Inflammatory macrophage treated with lipopolysaccharide for 1 hour (primary cell): ENCODE measurements at regions not wholly inside any gene's neighbourhood (a gene's known extent, or its start where the extent isn't known, plus 50 kb on each side); places are given as distances from the start of the nearest gene placed in this dataset.

Source experiments
- DNase-seq, 2 donors: peaks; one replicate each; pipeline ENCODE4 v3.0.0-alpha.2; 2020 to 2022

DNA sequence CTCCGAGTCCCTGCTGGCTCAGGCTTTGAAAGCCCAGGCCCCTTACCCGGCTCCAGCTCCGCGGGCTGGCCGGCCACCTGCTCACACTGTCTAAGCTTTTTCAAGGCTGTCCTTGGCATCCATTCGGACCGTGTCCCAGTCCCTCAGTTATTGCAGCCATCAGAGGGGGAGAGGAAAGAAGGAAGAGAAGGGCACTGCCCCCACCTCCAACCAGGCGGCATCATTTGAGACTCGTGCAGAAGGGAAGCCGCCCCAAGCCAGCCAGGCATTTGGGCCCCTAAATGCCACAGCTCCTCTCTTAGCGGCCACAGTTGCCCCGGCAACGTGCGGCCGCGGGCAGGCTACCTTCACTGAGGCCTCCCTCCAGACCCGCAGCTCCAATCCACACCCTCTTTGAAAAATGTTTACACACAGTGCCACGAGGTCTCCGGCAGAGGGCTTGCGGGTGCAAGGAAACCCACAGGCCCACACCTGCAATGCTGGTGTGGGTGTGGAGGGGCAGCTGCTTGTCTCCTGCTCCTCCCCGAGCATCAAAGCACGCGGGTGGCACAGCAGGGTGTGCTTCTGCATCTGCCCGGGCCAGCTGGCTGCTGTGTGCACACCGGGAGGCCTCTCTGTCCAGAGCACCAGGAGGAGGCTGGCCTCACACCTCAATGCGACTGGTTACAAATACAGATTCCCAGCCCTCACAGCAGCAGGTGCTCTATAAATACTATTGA, 124.4 kb downstream of the CTTN start:
- DNase-seq = no peak

DNA sequence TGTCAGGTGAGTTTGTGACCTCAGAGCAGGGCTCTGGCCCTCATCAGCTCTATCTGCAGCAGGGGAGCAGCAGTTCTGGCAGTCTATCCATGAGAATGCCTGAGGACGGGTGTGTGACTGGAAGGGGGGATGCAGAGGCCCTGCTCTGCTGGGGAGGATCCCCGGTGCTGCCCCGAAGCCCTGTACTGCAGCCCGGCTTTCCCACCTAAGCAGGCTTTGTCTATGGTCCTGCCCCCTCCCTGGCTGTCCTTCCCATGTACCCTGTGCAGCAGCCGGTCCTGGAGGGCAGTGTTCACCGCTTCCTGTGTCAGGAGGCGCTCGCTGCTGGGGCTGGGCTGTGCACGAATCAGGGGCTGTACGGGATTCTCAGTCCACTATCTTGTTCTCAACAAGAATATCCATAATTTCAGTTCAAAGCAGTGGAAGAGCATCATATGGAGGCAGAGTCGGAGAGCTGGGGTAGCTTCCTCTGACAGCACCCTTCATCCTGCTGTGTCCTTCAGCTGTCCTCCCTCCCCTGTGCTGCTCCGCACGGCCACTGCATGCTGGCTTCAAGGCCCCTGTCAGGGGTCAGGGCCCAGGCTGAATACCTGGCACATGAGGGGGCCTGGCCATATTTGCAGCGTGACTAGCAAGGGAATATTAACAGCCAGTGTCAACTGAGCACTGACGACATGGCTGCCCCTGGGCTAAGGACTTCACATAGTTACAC, 125.2 kb downstream of the CTTN start:
- no peak for DNase-seq

DNA sequence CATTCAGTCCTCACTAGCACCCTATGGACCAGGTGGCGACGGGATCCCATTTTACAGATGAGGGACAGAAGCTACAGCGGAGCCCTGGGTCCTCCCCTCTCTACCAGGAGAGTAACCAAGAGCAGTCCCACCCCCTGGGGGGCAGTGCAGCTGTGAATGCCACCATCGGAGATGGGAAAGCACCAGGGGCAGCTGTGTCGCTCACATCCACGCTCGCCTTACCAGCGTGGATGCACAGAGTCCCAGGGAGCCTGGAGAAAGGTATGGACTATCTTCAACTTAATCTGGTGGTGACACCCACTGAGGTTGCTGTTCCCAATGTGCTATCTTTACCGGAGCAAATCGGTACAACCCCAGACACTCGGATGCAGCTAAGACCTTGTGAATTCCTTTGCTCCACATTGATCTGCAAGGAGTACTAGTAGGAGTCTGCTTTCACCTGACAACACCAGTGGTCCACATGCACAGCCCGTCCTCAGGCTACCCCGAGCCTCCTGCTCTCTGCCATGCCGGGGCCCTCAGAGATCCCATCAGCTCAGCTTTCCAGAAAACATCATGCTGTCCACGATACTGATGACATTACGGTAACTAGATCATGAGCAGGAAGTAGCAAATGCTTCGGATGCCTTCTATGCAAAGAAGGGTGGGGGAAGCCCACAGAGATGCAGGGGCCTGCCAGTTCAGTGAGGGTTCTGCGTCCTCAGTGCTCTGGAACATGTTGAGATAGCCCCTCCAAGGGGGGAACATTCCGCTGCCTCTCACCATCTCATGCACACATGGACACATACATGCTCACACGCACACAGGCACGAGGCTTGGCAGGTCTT, 126.0 kb downstream of the CTTN start:
- DNase-seq = no peak

DNA sequence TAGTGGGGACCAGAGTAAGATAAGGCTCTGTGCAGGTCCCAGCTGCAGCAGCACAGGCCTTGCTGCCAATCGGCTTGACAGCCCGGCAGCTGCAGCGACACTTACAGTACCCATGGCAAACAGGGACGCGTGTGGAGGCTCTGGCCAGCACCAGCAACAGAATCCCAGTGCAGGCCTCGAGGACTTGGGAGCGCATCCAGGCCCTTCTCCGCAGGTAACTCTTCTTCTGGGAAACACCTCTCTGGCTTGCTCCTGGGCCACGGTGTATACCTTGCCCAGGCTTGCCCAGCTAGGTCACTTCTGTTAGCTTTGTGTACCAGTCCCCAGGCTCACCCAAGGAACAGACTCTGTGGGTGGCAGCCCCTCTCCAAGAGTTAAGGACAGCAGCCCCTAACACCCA, 126.7 kb downstream of the CTTN start:
- DNase-seq = no peak

DNA sequence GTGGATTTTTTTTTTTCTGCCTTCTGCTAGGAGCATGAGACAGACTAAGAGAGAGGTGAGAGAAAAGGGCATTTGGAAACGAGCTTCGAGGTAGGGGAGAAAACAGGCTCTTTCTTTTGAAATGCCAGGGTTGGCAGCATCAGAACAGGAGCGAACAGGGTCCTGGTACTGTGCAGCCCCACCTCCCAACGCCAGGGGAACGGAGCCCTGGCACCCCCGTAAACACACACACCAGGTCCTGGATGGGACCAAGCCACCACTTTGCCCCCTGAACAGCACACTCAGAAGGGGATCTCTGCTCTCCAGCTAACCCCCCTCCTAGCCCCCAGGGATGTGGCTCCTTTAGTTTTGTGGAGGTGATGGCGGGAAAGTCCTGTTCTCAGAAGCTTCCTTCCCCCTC, 127.1 kb downstream of the CTTN start:
- no peak for DNase-seq

DNA sequence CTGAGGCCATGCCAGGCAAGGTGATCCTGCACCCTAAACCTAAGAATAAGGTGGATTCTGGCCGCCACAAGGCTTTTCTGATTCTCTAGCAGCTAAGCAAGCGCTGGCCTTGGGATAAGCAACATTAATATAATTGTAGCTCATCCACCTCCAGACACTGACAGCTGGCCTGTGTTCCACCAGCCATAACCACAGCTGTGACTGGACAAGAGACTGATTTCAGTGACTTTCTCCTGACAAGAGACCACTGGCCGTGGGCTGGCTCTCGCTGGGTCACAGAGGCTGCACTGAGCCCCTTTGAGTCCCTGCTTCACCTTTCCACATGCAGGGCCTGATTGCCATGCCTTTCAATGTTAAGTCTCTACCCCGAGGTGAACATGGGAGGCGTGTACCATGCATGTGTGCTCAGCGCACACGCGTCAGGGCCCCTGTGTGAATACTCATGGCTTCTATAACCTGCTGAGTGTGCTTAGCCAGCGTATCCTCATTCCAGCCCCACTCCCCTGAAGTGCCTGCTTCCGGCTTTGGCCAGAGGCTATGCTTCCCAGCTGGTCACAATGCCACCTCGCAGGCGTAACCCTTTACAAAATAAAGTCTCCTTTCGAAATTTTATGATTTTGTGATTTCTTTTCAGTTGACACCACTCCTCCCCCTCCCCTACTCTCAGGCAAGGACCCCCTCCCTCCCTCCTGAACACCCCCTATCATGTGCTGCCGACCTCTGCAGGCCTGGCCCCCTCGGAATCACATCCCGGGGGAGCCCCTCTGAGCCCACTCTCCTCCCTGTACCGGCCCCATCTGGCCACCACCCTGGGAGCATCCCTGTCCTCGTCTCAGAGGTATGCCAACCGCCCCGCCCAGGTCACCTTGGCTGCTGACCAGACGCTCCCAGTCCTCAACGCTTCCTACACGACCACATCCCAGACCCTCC, 128.1 kb downstream of the CTTN start:
- no peak for DNase-seq

DNA sequence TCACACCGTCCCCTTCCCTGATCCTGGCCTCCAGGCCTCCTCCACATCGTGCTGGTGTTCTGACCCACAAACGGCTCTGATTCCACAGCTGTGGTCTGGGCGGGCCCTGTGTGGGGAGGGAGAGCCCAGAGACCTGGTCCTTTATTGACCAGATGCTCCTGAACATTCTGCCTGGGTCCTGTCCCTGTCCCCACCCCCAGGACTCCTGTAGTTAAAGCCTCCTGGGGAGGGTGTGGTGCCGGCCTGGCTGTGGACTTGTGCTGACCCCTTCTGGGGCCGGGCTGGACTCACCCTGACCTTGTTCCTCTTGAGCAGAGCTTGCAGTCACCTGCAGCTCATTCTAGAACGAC, 128.7 kb downstream of the CTTN start:
- no peak for DNase-seq

DNA sequence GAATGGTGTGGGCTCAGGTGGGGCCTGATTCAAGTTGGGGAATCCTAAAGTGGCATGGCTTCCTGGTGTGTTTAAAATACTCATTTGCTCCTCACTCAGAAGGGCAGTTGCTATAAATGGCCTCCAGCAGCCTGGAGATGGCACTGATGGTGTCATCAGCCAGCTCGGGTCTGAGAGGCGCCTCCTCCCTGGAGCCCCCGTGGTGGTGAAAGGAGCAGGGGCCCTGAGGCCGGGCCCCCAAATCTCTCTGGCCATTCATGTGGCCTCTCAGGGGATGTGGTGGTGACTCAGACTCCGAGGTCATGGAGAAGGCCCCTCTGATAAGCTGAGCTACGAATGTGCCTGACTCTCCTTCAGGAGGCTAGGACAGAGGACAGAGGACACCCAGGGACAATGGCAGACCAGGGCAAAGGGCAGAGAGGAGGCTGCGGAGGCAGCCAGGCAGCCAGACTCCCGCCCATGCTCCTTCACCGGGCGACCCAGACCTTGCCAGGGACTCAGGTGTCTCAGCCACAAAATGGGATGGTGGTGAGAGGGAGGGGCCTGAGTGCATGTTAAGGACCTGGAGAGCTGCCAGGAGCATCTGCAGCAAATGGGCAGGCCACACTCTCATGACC, 129.2 kb downstream of the CTTN start:
- no peak for DNase-seq

DNA sequence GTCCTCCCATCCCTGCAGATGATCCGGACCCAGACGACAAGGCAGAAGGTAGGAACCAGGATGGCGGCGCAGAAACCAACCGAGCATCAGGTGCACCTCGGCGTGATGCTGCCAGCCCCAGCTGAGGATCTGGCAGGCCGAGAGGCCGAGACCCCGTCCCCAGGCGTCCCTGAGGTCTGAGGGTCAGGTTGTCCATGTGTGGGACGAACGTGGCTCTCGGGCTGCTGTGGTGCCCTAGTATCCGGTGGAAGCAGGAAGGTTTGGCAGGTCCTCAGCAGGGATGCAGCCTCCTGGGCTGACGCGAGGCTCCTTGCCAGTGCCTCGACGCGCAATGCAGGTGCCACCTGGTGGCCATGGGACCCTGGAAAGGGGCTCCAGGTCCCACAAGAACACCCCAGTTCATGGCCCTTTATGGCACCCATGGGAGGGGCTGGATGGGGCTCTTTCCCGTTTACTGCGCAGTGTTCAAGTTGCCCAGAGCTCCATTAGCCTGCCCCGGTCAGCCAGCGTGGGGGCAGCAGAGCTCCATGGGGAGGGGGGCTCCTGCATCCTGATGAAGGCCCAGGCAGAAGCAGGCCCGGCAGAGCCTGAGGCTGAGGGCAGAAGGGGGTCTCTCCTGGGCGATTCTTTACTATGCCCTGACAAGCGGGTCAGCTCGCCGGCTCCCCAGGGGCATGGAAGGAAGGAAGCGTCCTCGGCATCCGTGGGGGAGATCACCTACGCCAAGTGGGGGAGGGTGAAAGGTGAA, 129.9 kb downstream of the CTTN start:
- no peak for DNase-seq

DNA sequence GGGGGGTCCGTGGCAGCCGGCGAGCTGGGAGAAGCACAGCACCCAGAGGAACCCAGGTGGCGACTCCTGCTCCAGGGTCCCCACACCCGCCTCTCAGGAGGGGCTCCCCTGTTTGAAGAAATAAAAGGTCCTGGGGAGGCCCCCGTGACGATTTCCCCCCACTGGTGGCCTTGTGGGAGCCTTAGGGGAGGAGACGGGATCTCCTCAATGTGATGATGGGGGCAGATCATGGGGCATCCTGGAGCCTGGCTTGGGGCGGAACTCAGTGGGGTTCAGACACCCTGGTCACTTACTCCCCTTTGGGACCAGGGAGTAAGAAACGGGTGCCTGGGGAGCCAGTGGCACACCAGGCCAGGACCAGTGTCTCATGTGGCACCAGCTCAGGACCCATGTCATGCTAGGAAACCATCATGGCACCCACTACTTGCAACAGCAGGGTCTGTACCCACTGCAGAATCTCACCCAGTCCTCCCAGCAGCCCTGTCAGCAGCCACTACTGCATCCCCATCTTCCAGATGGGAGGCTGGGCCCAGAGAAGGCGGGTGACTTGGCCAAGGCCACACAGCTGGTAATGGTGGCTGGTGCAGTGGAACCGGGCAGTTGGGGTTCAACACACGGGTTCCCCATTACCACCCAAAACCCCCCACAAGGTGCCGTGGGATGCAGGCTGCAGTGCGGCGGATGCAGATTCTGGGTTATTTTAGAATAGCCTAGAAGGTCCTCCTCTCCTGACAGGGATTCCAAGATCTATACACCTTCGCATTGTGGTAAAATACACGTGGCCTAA, 130.7 kb downstream of the CTTN start:
- no peak for DNase-seq

DNA sequence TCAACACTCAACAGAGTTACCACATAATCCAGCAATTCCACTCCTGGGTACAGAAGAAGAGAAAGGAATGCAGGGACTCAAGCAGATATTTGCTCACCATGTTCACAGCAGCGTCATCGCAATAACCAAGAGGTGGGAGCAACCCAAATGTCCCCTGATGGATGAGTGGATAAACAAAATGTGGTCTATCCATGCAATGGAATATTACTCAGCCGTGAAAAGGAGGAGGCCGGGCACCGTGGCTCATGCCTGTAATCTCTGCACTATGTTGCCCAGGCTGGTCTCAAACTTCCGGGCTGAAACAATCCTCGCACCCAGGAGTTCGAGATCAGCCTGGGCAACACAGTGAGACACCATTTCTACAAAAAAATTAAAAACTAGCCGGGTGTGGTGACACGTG, 131.7 kb downstream of the CTTN start:
- no peak for DNase-seq

DNA sequence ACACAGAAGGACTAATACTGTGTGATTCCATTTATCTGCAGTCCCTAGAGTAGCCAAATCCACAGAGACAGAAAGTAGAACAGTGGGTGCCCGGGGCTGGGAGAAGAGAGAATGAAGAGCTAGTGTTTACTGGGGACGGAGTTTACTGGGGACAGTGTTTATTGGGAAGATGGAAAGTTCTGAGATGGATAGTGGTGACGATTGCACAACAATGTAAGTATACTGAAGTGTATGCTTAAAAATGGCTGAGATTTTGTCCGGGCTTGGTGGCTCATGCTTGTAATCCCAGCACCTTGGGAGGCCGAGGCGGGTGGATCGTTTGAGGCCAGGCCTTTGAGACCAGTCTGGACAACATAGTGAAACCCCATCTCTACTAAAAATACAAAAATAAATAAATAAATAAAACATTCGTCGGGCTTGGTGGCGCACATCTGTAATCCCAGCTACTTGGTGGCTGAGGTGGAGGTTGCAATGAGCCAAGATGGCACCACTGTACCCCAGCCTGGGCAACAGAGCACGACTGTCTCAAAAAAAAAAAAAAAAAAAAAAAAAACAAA, 132.4 kb downstream of the CTTN start:
- DNase-seq = no peak

DNA sequence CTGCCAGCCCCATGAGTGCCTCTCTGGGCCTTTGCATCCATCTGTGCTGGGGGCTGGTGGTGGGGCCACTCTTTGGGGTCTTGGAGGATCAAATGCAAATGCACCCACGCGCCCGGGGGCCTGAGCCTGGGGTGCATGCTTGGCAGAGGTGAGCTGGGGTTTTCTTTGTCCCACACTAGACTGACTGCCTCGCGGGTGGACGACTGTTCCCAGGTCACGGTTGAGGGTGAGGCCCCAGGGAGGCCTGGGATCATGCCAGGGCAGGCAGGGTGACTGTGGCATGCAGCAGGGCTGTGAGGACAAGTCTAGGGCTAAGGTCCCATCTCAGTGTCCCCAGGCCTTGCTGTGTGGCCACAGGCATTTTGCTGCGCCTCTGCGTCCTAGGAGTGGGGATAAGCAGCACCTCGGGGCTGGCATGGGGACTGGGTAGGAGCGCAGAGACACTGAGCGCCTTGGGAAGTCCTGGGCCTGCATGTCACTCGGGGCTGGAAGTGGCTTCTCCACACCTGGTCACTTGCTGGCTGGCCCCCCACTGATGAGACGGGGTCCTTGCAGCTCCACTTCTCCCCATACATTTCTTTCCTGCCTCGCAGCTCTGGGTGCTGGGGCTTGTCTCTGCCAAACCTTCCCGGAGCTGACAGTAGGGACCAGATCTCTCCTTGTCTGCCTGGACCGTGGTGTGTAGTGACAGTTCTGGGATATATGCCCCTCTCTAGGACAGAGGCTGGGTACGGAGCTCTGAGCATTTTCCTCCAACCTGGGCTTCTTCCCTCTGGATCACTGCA, 133.1 kb downstream of the CTTN start:
- DNase-seq = no peak

DNA sequence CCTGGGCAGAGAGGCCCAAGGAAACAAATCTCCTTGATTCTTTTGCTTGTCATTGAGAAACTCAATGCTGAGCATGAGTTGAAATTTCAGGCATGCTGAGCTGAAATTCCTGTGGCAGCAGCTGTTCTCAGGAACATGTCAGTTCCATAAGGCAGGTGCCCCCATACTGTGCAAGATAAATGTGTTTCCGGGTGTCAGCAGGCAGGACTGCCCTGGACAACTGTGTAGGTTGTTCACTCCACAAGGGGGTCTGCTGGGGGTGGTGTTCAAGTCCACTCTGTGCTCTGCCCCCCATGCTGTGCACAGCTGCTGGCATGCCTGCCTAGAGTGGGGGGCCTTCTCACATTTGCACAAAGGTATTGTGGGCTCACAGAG, 133.7 kb downstream of the CTTN start:
- DNase-seq = no peak

DNA sequence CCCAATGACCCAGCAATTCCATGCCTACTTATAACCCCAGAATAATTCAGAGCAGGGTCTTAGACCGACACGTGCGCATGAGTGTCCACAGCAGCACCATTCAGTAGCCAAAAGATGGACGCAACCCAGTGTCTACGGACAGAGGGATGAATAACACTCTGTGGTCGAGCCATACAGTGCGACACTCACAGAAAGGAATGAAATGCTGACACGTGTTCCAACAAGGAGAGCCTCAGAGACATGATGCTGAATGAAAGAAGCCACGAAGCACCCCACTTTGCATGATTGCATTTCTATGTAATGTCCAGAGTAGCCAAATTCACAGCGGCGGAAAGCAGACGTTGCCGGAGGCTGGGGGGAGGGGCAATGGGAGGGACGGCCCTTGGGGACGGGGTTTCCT, 134.4 kb downstream of the CTTN start:
- no peak for DNase-seq

DNA sequence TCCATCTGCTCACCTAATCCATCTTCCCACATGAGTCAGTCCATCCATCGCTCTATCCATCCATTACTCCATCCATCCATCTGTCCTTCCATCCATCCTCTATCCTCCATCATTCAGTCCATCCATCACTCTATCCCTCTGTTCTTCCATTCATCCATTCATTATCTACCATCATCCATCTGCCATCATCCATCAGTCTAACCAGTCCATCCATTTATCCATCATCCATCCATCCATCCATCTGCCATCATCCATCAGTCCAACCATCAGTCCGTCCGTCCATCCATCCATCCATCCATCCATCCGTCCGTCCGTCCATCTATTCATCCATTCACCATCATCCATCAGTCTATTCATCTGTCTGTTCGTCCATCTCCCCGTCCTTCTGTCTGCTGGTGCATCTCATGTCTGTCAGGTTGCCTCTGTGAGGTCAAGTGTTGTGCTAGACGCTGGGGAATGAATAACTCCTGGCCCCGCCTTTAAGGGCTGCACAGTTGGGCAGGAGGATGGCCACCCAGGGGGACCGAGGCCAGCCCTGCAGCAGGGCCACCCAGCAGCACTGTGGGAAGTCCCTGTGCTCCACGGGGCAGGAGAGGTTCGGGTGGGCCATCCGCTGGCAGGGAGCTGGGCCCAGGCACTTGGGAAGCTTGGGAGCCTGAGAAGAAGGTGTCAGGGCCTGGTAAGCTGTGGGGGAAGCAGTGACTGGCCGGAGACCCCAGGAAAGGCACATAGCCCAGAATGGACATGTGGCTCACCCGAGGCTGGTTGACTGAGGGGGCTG, 137.1 kb downstream of the CTTN start:
- DNase-seq = no peak

DNA sequence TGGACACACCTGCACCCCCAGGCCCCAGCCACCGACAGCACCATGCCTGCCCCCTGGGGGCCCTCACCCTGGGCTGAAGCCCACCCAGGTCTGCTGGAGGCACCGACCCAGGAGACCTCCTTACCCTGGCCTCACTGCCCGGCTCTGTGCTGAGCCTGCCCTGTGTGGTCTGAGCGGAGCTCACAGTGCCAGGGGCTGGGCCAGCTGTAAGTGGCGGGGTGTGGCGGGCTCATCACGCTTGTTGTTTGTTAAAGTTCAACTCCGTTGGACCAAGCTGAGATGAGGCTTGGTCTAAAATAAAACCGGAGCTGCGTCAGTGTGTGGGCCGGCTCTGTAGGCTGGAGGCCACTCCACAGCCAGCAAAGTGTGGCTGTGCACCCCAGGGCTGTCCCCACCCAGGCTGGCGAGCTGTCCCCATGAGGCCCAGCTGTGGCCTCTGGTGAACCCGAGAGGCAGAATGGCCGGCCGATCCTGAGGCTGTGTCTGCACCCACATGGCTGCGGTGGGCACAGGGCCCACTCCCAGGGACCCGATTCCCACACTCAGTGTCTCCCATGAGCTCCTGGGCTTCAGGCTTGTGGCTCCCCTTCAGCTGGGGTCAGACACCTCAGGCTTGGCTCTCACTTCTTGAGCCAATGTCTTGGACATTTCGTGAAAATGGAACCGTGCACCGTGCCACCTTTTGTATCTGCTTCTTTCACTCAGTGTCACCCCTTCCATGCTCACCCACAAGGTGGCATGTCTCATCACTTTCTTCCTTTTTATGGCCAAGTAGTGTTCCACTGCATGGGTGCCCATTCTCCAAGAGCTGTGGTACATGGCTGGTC, 137.9 kb downstream of the CTTN start:
- no peak for DNase-seq
